Activated T-helper 2 cell treated with anti-CD3 and anti-CD28 coated beads, Interferon-gamma antibody, Interleukin-2, Interleukin-4, amounts not matched to agents 10 μg/mL and 5 μg/mL and 100 μg/mL, durations not matched to agents 14 hours and 24 hours and 36 hours (primary cell): ENCODE measurements at regions not wholly inside any gene's neighbourhood (a gene's known extent, or its start where the extent isn't known, plus 50 kb on each side); places are given as distances from the start of the nearest gene placed in this dataset.
"Not testable (repeated sequence)": the region's sequence is repeated elsewhere in the genome, so short reads cannot be mapped to it uniquely, and the experiment has no call there.

Source experiments
- DNase-seq: peaks from one replicate; pipeline ENCODE4 v3.0.0; 2021; ENCODE audit warnings: low spot score
- H3K27ac Mint-ChIP-seq: one replicate; pipeline ENCODE4 v1.8.0; 2021; ENCODE audit warnings: mixed read lengths
- H3K27me3 Mint-ChIP-seq: one replicate; pipeline ENCODE4 v1.8.0; 2021; ENCODE audit warnings: low read depth, mixed read lengths
- H3K36me3 Mint-ChIP-seq: one replicate; pipeline ENCODE4 v1.8.0; 2021; ENCODE audit warnings: low read depth, mixed read lengths
- H3K4me1 Mint-ChIP-seq: one replicate; pipeline ENCODE4 v1.8.0; 2021; ENCODE audit warnings: low read depth, mixed read lengths
- H3K4me3 Mint-ChIP-seq: one replicate; pipeline ENCODE4 v1.8.0; 2021; ENCODE audit warnings: low read depth, mild to moderate bottlenecking, moderate library complexity, mixed read lengths
- H3K9me3 Mint-ChIP-seq: one replicate; pipeline ENCODE4 v1.8.0; 2021; ENCODE audit warnings: mixed read lengths
- intact Hi-C: fragments of 100-400 bp; cut with micrococcal nuclease; formaldehyde crosslinking; loops from one replicate; pipeline ENCODE4 v1.15.1; 2023

DNA sequence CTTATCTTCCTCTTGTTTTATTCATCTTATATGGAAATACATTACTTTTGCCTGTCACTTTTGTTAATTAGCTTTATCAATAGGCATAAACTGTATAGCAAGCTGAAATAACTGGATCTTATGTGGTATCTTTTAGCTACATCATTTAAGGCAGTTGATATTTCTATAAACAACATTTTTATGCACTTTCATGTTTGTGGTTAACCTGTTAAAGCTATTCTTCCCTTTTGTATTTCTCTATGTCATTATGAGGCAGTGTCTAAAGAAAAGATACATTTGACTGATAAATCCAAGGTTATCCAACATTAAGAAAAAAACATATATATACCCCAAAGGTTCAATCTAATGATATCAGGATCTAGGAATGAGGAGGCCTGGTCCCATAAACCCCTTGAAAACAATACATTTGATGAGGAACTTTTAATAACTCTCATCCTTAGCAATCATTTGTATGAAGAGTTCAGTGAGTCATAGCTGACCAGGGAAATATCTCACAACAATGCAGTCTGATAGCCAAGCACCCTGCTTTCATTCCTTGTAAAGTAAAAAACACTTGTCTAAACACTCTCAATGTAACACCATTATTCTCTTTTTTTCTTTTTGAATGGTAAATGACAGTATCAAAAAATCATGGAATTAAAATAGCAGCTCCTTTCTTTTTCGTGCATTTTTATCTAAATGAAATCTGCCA lies 300.9 kb downstream of the NEBL start:
- no peak for DNase-seq
- no peak overlapping the region for H3K27ac Mint-ChIP-seq
- no peaks in the 10 kb centered on the region for H3K4me1 Mint-ChIP-seq
- no peaks in the 10 kb centered on the region for H3K27me3 Mint-ChIP-seq
- no peaks in the 10 kb centered on the region for H3K36me3 Mint-ChIP-seq
- peaks cover 5% of the 10 kb centered on the region for H3K9me3 Mint-ChIP-seq
- intact Hi-C loops = no loop called here
- no peak overlapping the region for H3K4me3 Mint-ChIP-seq

DNA sequence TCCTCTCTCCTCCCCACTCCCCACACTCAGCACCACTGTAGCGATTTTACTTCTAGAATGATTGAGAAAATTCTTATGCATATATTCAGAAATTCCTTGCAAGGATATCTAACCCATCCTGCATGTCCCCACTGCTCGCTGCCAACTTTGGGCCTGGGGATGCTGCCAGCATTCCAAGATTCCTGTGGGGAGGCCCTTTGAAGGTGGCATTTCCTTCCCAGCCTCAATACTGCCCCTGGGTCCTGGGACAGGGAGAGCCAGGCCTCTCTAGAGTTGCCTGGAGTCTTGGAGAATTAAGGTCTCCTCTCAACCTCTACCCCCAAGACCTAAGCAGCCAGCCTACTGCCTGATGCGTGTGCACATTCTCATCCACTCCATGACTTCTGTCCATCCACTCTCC lies 303.5 kb downstream of the NEBL start:
- Mint-ChIP-seq H3K4me1 (no peaks in the 10 kb centered on the region), H3K36me3 (no peaks in the 10 kb centered on the region), H3K4me3 (no peak overlapping the region), H3K27ac (no peak overlapping the region), H3K27me3 (no peaks in the 10 kb centered on the region), H3K9me3 (peaks cover 5% of the 10 kb centered on the region)
- intact Hi-C loops = no loop called here
- DNase-seq = no peak

DNA sequence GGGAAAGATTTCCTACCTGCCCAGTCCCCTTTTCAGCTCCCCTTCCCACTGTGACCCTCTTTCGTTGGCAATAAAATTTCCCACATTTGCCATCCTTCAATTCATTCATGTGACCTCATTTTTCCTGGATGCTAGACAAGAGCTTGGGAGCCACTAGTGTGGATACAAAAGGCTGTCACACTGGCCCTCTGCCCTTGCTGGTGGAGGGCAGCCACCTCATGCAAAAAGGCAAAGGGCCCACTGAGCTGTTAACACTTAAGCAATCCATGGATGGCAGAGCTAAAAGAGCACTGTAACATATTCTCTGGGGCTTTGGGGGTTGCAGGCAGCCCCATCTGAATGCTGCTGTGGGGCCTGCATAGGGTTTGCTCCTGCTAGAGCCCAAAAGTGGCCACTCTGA lies 315.1 kb downstream of the NEBL start:
- no peak for DNase-seq
- Mint-ChIP-seq H3K27me3 (no peaks in the 10 kb centered on the region), H3K36me3 (no peaks in the 10 kb centered on the region), H3K27ac (no peak overlapping the region), H3K9me3 (peaks cover 35% of the 10 kb centered on the region), H3K4me1 (no peaks in the 10 kb centered on the region), H3K4me3 (no peak overlapping the region)
- intact Hi-C loops = no loop called here

DNA sequence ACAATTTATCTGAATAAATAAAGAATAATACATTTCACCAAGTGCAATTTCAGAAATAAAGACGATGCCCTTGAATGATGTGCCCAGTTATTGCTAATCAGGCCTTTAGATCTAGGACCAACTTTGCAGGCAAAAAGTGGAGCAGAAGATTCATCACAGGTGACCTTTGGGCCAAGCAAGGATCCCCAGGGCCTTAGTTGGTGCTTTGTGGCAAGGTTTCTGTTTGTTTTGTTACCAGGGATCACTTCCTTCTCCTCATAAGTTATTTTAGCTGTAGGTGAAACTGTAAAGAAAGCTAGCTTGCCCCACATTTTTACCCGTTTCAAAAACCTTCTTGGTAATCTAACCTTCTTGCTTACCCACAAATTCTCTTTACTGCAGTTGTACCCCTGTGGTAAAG lies 323.2 kb downstream of the NEBL start:
- H3K9me3 Mint-ChIP-seq = no peaks in the 10 kb centered on the region
- H3K36me3 Mint-ChIP-seq = no peaks in the 10 kb centered on the region
- no peak overlapping the region for H3K4me3 Mint-ChIP-seq
- no peak for DNase-seq
- no peaks in the 10 kb centered on the region for H3K27me3 Mint-ChIP-seq
- no peak overlapping the region for H3K27ac Mint-ChIP-seq
- intact Hi-C loops = no loop called here
- no peaks in the 10 kb centered on the region for H3K4me1 Mint-ChIP-seq

DNA sequence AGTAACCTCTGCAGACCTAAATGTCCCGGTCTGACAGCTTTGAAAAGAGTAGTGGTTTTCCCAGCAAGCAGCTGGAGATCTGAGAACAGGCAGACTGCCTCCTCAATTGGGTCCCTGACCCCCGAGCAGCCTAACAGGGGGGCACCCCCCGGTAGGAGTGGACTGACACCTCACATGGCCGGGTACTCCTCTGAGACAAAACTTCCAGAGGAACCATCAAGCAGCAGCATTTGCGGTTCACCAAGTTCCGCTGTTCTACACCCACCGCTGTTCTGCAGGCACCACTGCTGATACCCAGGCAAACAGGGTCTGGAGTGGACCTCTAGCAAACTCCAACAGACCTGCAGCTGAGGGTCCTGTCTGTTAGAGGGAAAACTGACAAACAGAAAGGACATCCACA lies 341.1 kb downstream of the NEBL start:
- H3K4me1 Mint-ChIP-seq, intact Hi-C loops: not testable (repeated sequence)

DNA sequence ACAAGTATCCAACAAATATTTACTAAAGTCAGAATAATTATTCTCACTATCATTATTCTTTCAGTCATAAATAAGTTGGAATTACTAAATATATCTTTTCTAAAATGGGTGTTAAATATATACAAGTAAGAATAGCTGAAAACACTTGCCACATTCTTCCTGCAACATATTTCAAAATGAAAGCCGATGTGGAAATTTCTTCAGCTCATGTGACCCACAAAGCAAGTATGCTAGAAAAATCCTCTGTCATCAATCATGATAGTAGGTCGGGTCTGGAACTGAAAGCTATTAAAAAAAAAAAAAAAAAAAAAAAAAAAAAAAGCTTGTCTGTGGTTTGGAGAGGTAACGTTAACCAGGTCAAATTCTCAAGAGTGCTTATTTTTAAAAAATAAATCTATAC lies 344.7 kb downstream of the NEBL start:
- intact Hi-C loops = no loop called here
- no peak for DNase-seq
- Mint-ChIP-seq H3K36me3 (no peaks in the 10 kb centered on the region), H3K4me1 (no peaks in the 10 kb centered on the region), H3K9me3 (peaks cover 33% of the 10 kb centered on the region), H3K4me3 (no peak overlapping the region), H3K27me3 (no peaks in the 10 kb centered on the region), H3K27ac (no peak overlapping the region)

More for the DNA sequence above, 341.1 kb downstream of the NEBL start:
- not testable (repeated sequence) for DNase-seq, H3K4me3 Mint-ChIP-seq, H3K27me3 Mint-ChIP-seq, H3K27ac Mint-ChIP-seq, H3K36me3 Mint-ChIP-seq
- peaks cover 36% of the 10 kb centered on the region for H3K9me3 Mint-ChIP-seq

DNA sequence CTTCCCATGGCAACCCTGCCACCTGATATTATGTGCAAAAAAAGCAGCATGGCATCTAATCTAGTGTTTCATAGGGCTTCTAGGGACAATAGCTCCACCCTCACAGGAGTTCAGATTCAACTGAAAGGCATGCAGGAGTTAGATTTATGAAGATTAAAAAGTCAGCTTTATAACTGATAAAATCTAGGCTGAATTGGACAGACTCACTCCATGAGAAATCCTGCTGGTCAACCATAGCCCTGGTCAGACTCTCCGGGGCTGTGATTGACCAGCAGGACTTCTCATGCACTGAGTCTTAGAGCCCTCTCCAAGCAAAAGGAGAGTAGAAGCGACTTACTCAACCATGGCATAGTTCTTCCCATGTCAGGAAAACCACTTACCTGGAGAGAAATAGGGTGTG lies 345.4 kb downstream of the NEBL start:
- H3K36me3 Mint-ChIP-seq = no peaks in the 10 kb centered on the region
- peaks cover 33% of the 10 kb centered on the region for H3K9me3 Mint-ChIP-seq
- H3K4me3 Mint-ChIP-seq = no peak overlapping the region
- intact Hi-C loops = no loop called here
- no peaks in the 10 kb centered on the region for H3K4me1 Mint-ChIP-seq
- H3K27ac Mint-ChIP-seq = no peak overlapping the region
- H3K27me3 Mint-ChIP-seq = no peaks in the 10 kb centered on the region
- DNase-seq = no peak

DNA sequence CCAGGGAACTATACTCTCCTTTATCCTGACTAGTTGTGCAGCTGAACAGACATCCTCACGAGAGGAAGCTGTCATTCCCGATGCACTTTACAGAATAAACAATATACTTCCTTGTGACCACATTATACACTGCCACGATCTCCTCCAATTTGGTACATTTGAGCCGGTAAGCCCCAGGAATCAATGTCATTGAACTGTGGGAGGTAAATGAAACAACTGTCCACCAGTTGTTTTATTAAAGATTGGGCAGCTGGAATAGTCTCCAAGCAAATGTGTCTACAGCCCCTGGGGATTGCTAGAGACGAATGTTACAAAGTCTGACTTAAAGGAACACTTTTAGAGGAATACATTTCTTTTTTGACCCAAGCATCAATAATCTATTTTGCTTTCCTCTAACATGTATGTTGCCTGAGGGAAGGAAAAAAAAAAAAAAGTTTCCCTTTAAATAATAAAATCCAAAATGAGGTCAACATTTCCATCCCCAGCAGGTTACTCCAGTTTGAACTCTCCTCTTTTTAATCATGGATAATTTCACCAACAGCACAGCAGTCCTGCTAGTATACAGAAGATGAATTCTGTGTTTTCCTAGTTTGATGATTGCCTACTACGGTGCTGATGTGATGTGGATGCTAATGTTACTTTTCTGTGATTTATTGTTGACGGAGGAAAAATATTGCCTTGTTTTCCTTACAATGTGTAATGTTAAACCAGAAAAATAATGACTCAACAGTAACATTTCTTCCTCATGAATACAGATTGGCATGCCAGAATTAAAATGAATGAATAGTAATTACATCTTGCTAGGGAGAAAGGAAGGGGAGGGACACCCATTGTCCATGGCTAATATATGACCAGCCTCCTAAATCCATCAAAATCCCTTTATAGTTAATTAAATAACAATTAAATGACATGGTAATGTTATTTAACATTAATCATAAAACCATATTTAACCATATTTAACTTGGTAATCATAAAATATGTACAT lies 360.9 kb downstream of the NEBL start:
- intact Hi-C loops = no loop called here
- Mint-ChIP-seq H3K9me3 (peaks cover 21% of the 10 kb centered on the region), H3K27me3 (no peaks in the 10 kb centered on the region), H3K4me3 (no peak overlapping the region), H3K27ac (no peak overlapping the region), H3K4me1 (no peaks in the 10 kb centered on the region), H3K36me3 (no peaks in the 10 kb centered on the region)
- no peak for DNase-seq

DNA sequence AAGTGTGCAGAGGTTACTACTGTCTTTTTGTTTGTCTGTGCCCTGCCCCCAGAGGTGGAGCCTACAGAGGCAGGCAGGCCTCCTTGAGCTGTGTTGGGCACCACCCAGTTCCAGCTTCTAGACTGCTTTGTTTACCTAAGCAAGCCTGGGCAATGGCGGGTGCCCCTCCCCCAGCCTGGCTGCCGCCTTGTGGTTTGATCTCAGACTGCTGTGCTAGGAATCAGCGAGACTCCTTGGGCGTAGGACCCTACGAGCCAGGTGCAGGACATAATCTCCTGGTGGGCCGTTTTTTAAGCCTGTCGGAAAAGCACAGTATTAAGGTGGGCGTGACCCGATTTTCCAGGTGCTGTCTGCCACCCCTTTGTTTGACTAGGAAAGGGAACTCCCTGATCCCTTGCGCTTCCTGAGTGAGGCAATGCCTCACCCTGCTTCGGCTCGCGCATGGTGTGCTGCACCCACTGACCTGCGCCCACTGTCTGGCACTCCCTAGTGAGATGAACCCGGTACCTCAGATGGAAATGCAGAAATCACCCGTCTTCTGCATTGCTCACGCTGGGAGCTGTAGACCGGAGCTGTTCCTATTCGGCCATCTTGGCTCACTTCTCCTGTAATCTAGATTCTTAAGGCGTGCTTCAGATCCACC lies 365.7 kb downstream of the NEBL start:
- H3K36me3 Mint-ChIP-seq, H3K27ac Mint-ChIP-seq, intact Hi-C loops, H3K27me3 Mint-ChIP-seq, H3K4me1 Mint-ChIP-seq, DNase-seq, H3K4me3 Mint-ChIP-seq: not testable (repeated sequence)
- H3K9me3 Mint-ChIP-seq = peaks cover 31% of the 10 kb centered on the region

DNA sequence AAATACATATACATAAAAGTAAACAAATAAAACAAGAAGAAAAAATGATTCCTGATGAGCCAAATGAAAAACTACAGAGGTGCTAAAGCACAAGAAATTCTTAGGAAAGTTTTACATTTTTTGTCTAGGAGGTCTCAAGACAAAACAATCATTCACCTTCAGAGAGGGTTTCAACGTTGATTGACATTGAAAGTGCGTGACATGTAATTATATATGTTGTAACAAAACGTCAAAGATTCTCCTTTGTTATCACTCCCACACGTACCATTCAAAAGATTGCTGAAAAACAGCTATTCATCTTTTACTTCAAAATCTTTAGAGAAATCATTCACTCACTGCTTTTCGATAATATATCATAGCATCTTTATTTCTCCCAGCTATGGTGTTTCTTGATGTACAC lies 375.9 kb downstream of the NEBL start:
- intact Hi-C loops = no loop called here
- Mint-ChIP-seq H3K9me3 (peaks cover 18% of the 10 kb centered on the region), H3K27ac (no peak overlapping the region), H3K4me3 (no peak overlapping the region), H3K36me3 (no peaks in the 10 kb centered on the region), H3K27me3 (no peaks in the 10 kb centered on the region), H3K4me1 (no peaks in the 10 kb centered on the region)
- DNase-seq = no peak

DNA sequence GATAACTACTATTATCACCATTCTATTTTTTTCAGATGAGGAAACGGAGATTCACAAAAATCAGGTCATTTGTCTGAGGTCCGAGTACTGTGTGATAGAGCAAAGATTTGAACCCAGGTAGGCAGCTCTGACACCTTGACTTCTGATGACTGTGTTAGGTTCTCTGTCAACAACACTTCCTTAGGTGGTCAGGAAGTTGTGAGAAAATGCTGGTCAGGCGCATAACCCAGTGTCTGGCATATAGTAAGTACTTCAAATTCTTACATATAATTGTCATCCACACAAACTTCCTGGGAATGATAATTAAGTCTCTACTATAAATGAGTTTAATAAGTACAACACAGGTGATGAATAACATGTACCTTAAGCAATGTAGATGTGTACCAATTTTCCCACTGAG lies 381.5 kb downstream of the NEBL start:
- Mint-ChIP-seq H3K4me1 (no peaks in the 10 kb centered on the region), H3K9me3 (peaks cover 12% of the 10 kb centered on the region), H3K27ac (no peak overlapping the region), H3K27me3 (no peaks in the 10 kb centered on the region), H3K36me3 (no peaks in the 10 kb centered on the region), H3K4me3 (no peak overlapping the region)
- intact Hi-C loops = no loop called here
- no peak for DNase-seq

DNA sequence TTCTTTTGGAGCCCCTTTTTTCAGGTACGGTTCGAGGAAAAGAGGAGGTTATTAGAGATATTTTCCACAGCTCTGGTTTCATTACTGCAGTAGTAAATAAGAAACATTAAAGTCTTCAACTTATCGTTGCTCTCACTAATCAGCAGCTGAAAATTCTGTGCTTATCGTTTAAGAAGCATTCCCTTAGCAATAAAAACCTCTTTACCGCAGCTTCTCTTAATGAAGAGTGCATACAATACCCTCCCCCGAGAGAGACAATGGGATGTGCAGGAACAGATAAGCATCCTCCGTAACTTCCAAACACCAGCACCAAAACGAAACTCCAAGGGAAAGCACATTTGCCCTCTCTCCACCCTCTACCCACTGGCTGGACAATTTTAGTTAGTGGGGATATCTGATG lies 384.5 kb downstream of the NEBL start:
- no peaks in the 10 kb centered on the region for H3K27me3 Mint-ChIP-seq
- H3K27ac Mint-ChIP-seq = no peak overlapping the region
- DNase-seq = no peak
- intact Hi-C loops = no loop called here
- no peaks in the 10 kb centered on the region for H3K4me1 Mint-ChIP-seq
- no peak overlapping the region for H3K4me3 Mint-ChIP-seq
- H3K9me3 Mint-ChIP-seq = peaks cover 9% of the 10 kb centered on the region
- no peaks in the 10 kb centered on the region for H3K36me3 Mint-ChIP-seq

DNA sequence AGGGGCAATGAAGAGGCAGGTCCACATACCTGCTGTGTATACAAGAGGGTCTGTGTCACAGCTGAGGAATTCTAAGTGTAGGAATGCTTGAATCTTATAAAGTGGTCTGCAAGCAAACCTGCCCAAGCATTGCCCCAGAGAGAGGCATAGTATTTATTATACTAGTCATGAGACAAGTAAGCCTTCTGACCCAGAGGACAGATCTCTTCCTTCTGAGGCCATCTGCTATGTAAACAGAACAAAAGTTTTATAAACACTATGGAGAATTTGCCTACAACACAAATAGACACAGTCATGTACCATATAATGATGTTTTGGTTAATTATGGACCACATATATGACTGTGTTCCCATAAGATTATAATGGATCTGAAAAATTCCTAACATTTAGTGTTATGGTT lies 388.2 kb downstream of the NEBL start:
- no peaks in the 10 kb centered on the region for H3K4me1 Mint-ChIP-seq
- DNase-seq = no peak
- H3K36me3 Mint-ChIP-seq = no peaks in the 10 kb centered on the region
- H3K27ac Mint-ChIP-seq = no peak overlapping the region
- H3K27me3 Mint-ChIP-seq = no peaks in the 10 kb centered on the region
- no peak overlapping the region for H3K4me3 Mint-ChIP-seq
- intact Hi-C loops = no loop called here
- peaks cover 20% of the 10 kb centered on the region for H3K9me3 Mint-ChIP-seq
